ENCODE measurements at regions not wholly inside any gene's neighbourhood (a gene's known extent, or its start where the extent isn't known, plus 50 kb on each side); places are given as distances from the start of the nearest gene placed in this dataset.

DNA sequence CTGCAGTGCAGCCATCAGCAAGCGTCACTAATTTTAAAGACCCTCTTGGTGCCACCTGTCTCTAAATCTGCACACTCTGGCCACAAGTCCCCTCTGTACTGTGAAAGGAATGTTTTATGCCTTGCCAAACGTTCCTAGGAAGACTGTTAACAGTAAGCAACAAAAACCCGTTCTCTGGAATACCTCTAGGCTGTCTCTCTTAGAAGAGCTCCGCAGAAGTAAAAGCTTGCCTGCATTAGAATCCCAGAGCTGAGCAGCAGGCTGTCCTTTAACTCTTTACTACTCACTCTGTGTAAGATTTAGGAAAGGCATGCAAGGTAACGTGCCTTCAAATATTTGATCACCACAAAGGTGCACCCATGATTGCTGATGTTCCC, 53.9 kb upstream of the C9orf72 start:
- FAIRE-seq (no peak), DNase-seq (ENCODE audit: low read depth, low spot score) (no peak)
- H3K9me3 ChIP-seq (replicated peaks; ENCODE audit: control insufficient read depth, insufficient read depth, low read length), result no peaks in the 10 kb centered on the region
- H3K79me2 ChIP-seq (ENCODE audit: control insufficient read depth, insufficient read depth, low read length), result no peaks in the 10 kb centered on the region
- H3K27me3 ChIP-seq (ENCODE audit: control insufficient read depth in 2 of 2, insufficient read depth in 2 of 2, low read length in 2 of 2), result no peaks in the 10 kb centered on the region
- ChIA-PET POLR2A (no interaction called here), CTCF (no interaction called here)
- H3K36me3 ChIP-seq (ENCODE audit: control insufficient read depth in 2 of 2, extremely low read depth in 1 of 2, insufficient read depth in 2 of 2, low read length in 2 of 2), result no peaks in the 10 kb centered on the region
- dilution Hi-C loops (cut with MboI; ENCODE audit: extremely low pct_ligation_motif_present, low sequenced_read_pairs), result no loop called here
- H3K4me2 ChIP-seq (ENCODE audit: insufficient read depth, low read length), result no peak overlapping the region
- no peak overlapping the region for H3K27ac ChIP-seq (ENCODE audit: insufficient read depth, low read depth, low read length)
- no peak overlapping the region for H3K4me3 ChIP-seq (replicated peaks in 1 of 3; ENCODE audit: insufficient read depth in 1 of 3, low read depth in 1 of 3, low read length in 3 of 3)
- H4K20me1 ChIP-seq (replicated peaks; ENCODE audit: control insufficient read depth, extremely low read depth, insufficient read depth, low read length), result no peaks in the 10 kb centered on the region
- H3K9ac ChIP-seq (replicated peaks; ENCODE audit: extremely low read depth, insufficient read depth, low read length), result no peak overlapping the region
- H3K9me1 ChIP-seq (replicated peaks; ENCODE audit: control insufficient read depth, extremely low read depth, insufficient read depth, low read length), result no peaks in the 10 kb centered on the region
- BruUV-seq (replicated peaks), result no TSS peak
- intact Hi-C loops (cut with micrococcal nuclease), result no loop called here
- no peaks in the 10 kb centered on the region for H3K4me1 ChIP-seq (ENCODE audit: control insufficient read depth, extremely low read depth, insufficient read depth, low read length)
- TF ChIP-seq MYC (IDR thresholded peaks at IDR 0.05; ENCODE audit: low read depth, low read length) (no peak), GATA2 (IDR thresholded peaks at IDR 0.05; ENCODE audit: insufficient read depth, insufficient read length, low read depth, low read length) (no peak), EZH2 (IDR thresholded peaks at IDR 0.05; ENCODE audit: borderline replicate concordance, low read depth, low read length, severe bottlenecking) (no peak), POLR2AphosphoS5 (IDR thresholded peaks at IDR 0.05; ENCODE audit: insufficient read depth, low read depth, low read length) (no peak), POLR2A (IDR thresholded peaks at IDR 0.05; ENCODE audit: low read depth, low read length) (no peak), JUN (IDR thresholded peaks at IDR 0.05; ENCODE audit: borderline replicate concordance, insufficient read depth, insufficient read length, low read depth) (no peak), FOS (IDR thresholded peaks at IDR 0.05; ENCODE audit: borderline replicate concordance, insufficient read depth, low read length) (no peak)
- TF ChIP-seq, protein P1, sequence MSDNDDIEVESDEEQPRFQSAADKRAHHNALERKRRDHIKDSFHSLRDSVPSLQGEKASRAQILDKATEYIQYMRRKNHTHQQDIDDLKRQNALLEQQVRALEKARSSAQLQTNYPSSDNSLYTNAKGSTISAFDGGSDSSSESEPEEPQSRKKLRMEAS (IDR thresholded peaks at IDR 0.05; ENCODE audit: insufficient read depth, insufficient read length), result no peak
- TF ChIP-seq, protein P2, sequence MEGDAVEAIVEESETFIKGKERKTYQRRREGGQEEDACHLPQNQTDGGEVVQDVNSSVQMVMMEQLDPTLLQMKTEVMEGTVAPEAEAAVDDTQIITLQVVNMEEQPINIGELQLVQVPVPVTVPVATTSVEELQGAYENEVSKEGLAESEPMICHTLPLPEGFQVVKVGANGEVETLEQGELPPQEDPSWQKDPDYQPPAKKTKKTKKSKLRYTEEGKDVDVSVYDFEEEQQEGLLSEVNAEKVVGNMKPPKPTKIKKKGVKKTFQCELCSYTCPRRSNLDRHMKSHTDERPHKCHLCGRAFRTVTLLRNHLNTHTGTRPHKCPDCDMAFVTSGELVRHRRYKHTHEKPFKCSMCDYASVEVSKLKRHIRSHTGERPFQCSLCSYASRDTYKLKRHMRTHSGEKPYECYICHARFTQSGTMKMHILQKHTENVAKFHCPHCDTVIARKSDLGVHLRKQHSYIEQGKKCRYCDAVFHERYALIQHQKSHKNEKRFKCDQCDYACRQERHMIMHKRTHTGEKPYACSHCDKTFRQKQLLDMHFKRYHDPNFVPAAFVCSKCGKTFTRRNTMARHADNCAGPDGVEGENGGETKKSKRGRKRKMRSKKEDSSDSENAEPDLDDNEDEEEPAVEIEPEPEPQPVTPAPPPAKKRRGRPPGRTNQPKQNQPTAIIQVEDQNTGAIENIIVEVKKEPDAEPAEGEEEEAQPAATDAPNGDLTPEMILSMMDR (IDR thresholded peaks at IDR 0.05; ENCODE audit: extremely low read depth in 1 of 2, insufficient read depth in 1 of 2, low read depth in 1 of 2, low read length in 2 of 2), result no peak
- no peak overlapping the region for H2AFZ ChIP-seq (ENCODE audit: low read depth, low read length)
